AG04449 (cell line): ENCODE measurements at regions not wholly inside any gene's neighbourhood (a gene's known extent, or its start where the extent isn't known, plus 50 kb on each side); places are given as distances from the start of the nearest gene placed in this dataset.
"Not testable (repeated sequence)": the region's sequence is repeated elsewhere in the genome, so short reads cannot be mapped to it uniquely, and the experiment has no call there.

Source experiments
- CTCF ChIA-PET: fragments of 350-600 bp; formaldehyde crosslinking; extraction: SDS; loops from one replicate; lab custom pipeline; 2021; ENCODE audit warnings: antibody characterized with exemption; lab: Yijun Ruan, JAX
- POLR2A ChIA-PET: fragments of 400-600, 350-600 bp; formaldehyde crosslinking; extraction: SDS; loops from one replicate; lab custom pipeline; 2020; ENCODE audit warnings: antibody characterized with exemption, inconsistent platforms; lab: Yijun Ruan, JAX
- DNase-seq: peaks from one replicate; pipeline ENCODE4 v3.0.0-alpha.2; 2010; ENCODE audit warnings: low read depth, low spot score
- H3K4me3 ChIP-seq: 2 replicates; pipeline ENCODE4 v1.5.1; 2011; ENCODE audit warnings: low read depth, mild to moderate bottlenecking, control low read depth, low read length
- TF ChIP-seq, protein P1 (sequence below): IDR thresholded peaks from one replicate; pipeline ENCODE4 v1.5.1; 2011; ENCODE audit warnings: mild to moderate bottlenecking, moderate library complexity, low read length, control low read depth, inconsistent platforms; ENCODE audit not compliant: insufficient read depth; ENCODE audit errors: missing control alignments

DNA sequence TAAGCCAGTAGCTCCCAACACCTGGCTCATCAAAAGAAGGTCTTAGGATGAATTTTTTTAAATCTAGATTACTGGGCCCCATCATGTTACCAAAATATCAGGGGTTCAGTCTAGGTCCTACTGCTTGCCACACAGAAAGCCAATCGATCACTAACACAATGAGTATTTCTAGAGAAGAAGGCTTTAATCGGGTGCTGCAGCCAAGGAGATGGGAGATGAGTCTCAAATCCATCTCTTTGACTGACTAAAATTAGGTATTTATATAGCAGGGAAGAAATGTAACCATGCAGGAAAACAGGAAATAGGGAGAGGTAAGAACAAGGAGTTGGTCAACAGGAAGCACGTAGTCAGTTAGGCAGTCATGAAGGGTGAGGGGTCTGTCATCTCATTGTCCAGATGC, 288.2 kb downstream of the CEP170 start:
- ChIA-PET POLR2A (no interaction called here), CTCF (no interaction called here)
- TF ChIP-seq, protein P1, sequence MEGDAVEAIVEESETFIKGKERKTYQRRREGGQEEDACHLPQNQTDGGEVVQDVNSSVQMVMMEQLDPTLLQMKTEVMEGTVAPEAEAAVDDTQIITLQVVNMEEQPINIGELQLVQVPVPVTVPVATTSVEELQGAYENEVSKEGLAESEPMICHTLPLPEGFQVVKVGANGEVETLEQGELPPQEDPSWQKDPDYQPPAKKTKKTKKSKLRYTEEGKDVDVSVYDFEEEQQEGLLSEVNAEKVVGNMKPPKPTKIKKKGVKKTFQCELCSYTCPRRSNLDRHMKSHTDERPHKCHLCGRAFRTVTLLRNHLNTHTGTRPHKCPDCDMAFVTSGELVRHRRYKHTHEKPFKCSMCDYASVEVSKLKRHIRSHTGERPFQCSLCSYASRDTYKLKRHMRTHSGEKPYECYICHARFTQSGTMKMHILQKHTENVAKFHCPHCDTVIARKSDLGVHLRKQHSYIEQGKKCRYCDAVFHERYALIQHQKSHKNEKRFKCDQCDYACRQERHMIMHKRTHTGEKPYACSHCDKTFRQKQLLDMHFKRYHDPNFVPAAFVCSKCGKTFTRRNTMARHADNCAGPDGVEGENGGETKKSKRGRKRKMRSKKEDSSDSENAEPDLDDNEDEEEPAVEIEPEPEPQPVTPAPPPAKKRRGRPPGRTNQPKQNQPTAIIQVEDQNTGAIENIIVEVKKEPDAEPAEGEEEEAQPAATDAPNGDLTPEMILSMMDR: no peak
- H3K4me3 ChIP-seq: no peak overlapping the region
- DNase-seq: no peak

DNA sequence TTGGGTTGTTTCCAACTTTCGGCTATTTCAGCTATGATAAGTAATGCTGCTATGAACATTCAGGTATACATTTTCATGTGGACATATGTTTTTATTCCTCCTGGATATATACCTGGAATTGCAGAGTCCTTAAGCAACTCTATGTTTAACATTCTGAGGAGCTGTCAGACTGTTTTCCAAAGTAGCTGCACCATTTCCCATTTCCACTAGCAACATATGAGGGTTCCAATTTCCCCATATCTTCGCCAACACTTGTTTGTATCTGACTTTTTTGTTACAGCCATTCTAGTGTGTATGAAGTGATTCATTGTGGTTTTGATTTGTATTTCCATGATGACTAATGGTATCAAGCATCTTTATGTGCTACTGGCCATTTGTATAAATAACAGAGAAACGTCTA, 295.7 kb downstream of the CEP170 start:
- DNase-seq, CTCF ChIA-PET, POLR2A ChIA-PET, H3K4me3 ChIP-seq: not testable (repeated sequence)

DNA sequence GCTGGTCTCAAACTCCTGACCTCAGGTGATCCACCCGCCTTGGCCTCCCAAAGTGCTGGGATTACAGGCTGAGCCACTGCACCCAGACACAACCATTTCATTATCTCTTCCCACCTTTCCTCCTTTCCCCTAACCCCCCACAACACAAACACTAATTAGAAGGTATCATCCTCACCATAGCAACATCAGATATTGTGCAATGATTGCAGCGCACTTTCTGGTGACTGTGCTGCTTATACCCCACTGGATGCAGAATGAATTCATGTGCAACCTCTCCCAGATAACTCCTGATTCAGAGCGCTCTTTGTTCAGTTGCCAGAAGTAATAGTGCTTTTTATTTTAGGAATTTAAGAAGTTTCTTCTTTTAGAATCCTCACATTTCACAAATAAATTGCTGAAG, 300.1 kb downstream of the CEP170 start:
- H3K4me3 ChIP-seq, DNase-seq, CTCF ChIA-PET, POLR2A ChIA-PET: not testable (repeated sequence)

DNA sequence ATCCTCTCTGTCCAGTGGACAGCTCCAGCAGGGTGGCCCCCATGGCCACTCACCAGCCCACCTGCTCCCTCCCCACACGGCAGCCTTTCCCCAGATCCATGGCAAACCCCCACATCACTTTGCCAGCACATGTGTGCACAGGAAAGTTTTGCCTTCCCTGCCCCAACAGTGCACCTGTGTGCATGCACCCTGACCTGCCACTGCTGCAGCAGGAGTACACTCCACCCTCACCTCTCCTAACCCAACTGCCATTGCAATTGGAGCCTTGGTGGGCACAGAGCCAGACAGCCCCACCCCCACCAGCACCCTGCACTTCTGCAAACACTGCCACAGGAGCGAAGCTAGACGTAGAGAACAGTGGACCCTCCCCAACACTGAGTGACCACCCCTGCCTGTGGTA, 308.9 kb downstream of the CEP170 start:
- no peak overlapping the region for H3K4me3 ChIP-seq
- TF ChIP-seq, protein P1: no peak
- ChIA-PET POLR2A (no interaction called here), CTCF (no interaction called here)
- no peak for DNase-seq

DNA sequence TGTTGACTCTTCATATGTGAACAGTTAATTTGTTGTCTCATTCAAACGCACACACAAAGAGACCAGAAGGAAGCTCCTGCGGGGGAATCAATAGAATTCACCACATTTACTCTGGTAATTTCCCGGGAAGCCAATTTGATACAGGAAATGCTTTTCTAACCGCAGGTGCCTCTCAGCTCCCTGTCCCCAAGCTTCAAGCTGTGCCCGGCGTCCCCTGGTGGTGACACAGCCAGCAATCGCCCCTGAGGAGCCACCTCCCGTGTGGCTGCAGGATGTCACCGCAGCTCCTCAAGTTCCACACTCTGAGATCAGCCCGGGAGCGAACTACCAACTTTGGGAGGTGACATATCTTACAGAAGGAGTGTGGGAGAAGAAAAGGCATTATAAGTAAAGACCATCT, 318.4 kb downstream of the CEP170 start:
- POLR2A ChIA-PET: interaction anchor here (0.6 kb wide), 1 partner anchor 973 kb away, joined by 3 read pairs; no protein-coding TSS in a partner anchor

DNA sequence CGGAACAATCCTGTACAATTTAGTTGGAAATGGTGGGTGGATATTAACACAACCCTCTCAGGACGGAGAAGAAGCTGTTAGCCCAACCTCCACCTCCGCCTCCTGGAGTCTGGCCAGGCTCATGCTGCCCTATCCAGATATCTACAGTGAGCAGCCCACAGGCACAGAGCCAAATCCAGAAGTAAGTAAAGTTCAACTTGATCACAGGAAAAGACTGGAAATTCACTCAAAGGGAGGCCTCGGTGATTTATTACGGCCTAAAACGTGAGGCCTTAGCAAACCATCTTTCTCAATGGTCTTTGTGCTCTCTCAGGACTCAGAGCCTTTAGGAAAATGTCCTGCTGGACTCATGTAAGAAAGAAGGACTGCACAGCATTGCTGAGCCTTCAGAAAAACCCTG, 330.4 kb downstream of the CEP170 start:
- CTCF ChIA-PET, POLR2A ChIA-PET, H3K4me3 ChIP-seq, DNase-seq: not testable (repeated sequence)

More for the DNA sequence above, 318.4 kb downstream of the CEP170 start:
- H3K4me3 ChIP-seq, CTCF ChIA-PET, DNase-seq: not testable (repeated sequence)

DNA sequence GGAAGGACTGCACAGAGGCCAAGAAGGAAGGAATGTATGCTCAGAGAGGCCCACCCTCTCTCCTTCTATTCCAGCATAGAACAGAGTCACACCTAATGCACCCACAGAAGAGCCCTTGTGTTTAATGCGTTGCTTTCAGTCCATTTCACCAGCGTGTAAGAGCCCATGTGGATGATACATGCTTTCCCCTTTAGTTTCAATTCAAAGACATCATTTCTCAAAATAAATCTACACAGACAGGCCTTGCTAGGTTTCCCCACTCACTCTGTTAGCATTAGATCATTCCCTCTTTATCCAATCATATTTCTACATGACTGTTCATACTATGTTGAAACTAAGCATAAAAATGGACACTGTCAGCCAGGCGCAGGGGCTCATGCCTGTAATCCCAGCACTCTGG, 331.5 kb downstream of the CEP170 start:
- DNase-seq, CTCF ChIA-PET, POLR2A ChIA-PET, H3K4me3 ChIP-seq: not testable (repeated sequence)

DNA sequence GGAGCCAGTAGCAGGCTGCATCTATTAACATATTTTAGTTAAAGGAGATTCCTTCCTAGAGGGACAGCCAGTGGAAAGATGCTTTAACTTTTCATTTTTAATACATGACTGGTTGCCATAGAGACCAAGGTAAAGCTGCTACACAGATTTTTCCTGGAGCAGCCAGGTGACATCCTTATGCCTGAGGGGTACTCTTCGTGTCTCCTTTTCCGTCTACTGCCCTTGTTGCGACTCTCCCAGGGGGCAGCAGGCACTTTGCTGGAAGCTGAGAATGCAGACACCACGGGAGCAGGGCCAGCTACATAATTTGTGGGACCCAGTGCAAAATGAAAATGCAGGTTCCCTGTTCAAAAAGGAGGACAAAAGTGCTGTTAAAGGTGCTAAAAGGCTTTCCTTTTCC, 340.4 kb downstream of the CEP170 start:
- DNase-seq, CTCF ChIA-PET, H3K4me3 ChIP-seq, POLR2A ChIA-PET: not testable (repeated sequence)

DNA sequence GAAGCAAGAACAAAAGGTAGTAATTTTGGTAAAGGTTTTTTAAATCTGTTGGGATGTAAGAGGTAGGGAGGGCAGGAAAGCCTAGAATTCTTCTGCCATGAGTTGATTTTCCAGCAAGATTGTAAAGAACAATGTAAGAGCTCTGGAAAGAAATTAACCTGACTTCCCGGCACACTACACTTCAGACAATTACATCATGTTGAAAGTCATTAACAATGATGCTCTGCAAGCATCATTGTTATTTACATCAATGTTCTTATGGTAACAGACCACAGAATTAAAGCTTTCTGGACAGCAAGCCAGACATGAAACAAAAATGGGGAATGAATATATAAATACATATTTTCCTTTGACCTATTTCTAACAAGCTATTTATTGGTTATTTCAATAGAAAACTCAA, 342.2 kb downstream of the CEP170 start:
- CTCF ChIA-PET, DNase-seq, POLR2A ChIA-PET, H3K4me3 ChIP-seq: not testable (repeated sequence)

DNA sequence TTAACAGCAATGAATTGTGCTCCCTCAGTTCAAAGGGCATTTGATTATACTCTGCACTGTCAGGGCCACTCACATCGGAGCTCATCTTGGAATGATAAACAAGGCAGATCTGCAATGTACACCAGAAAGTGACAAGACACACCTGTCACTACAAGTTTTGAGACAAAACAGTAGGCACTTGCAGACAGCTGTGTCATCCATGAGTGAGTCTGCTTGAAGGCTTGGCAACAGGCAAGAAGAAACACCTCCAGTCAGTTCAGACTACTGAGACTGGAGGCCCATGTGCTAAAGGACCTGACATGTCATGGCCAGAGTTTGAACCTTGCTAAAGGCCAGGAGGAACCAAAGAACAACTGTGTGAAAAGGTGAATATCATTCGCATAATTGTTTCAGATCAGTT, 354.5 kb downstream of the CEP170 start:
- CTCF ChIA-PET, DNase-seq, POLR2A ChIA-PET, H3K4me3 ChIP-seq: not testable (repeated sequence)

DNA sequence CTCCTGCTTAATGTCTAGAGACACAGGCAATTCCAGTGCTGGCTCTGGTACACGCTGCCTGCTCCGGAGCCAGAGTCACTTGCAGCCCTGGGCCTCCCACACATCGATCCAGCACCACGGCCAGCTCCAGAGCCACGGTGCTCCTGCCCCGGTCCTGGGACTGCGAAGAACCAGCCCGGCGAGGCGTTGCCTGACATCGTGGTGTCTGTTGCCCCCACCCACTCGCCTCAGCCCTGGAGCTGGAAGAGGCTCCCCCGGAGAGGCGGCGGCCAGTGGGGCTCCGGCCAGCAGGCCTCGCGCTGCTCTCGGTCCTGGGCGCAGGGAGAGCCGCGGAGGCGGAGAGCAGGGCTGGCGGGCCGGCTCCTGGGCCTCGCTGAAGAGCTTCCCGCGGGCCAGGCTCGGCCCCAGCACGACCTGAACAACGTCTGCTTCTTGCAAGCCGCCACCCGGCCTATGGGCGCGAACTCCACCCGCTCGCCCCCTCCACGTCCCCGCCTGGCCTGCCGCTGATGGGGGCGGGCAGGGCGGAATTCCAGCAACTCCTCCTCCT, 364.8 kb downstream of the CEP170 start:
- CTCF ChIA-PET: no interaction called here
- POLR2A ChIA-PET: no interaction called here
- no peak overlapping the region for H3K4me3 ChIP-seq
- no peak for DNase-seq
- TF ChIP-seq, protein P1: no peak
